Caco-2 (cell line): ENCODE measurements at regions not wholly inside any gene's neighbourhood (a gene's known extent, or its start where the extent isn't known, plus 50 kb on each side); places are given as distances from the start of the nearest gene placed in this dataset.

Experiments used
- BruUV-seq: library from RNA; stranded (reverse); fragments of 400-500 nt; replicated peaks from 2 replicates; lab custom pipeline; 2021; lab: Mats Ljungman, UMichigan
- CTCF ChIA-PET: fragments of 300-600 bp; sonication (Branson Sonifier 250); formaldehyde crosslinking; loops from one replicate; lab custom pipeline; 2022; ENCODE audit warnings: antibody characterized with exemption; lab: Charles Lee
- POLR2A ChIA-PET: fragments of 300-600 bp; sonication (Branson Sonifier 250); formaldehyde crosslinking; loops from one replicate; lab custom pipeline; 2022; ENCODE audit warnings: antibody characterized with exemption; lab: Charles Lee
- DNase-seq, 2 experiments: peaks; one replicate each; pipeline versions ENCODE4 v3.0.0 to v3.0.0-alpha.2; 2020 to 2022
- H3K27me3 ChIP-seq: replicated peaks from 2 replicates; pipeline ENCODE4 v1.6.0; 2011; ENCODE audit warnings: low read length; ENCODE audit not compliant: control insufficient read depth, insufficient read depth
- H3K36me3 ChIP-seq: 2 replicates; pipeline ENCODE4 v1.5.1; 2011; ENCODE audit warnings: low read length; ENCODE audit not compliant: control insufficient read depth, insufficient read depth
- H3K4me1 ChIP-seq: fragments of 250-450 bp; sonication (Bioruptor Pico); 2 replicates; pipeline ENCODE4 v1.5.1; 2020; ENCODE audit warnings: mild to moderate bottlenecking
- H3K4me3 ChIP-seq: 2 replicates; pipeline ENCODE4 v1.5.1; 2011; ENCODE audit warnings: low read depth, mild to moderate bottlenecking, control low read depth, low read length
- H3K9me3 ChIP-seq: fragments of 250-450 bp; sonication (Bioruptor Pico); 2 replicates; pipeline ENCODE4 v1.5.1; 2020; ENCODE audit warnings: mild to moderate bottlenecking, moderate library complexity
- H3K27ac Mint-ChIP-seq: one replicate; pipeline ENCODE4 v1.8.0; 2022; ENCODE audit warnings: mixed read lengths; ENCODE audit not compliant: unreplicated experiment
- H3K27me3 Mint-ChIP-seq: one replicate; pipeline ENCODE4 v1.8.0; 2022; ENCODE audit warnings: mixed read lengths; ENCODE audit not compliant: insufficient read depth, unreplicated experiment
- H3K36me3 Mint-ChIP-seq: one replicate; pipeline ENCODE4 v1.8.0; 2022; ENCODE audit warnings: mild to moderate bottlenecking, mixed read lengths; ENCODE audit not compliant: insufficient read depth, unreplicated experiment
- H3K4me1 Mint-ChIP-seq: one replicate; pipeline ENCODE4 v1.8.0; 2022; ENCODE audit warnings: low read depth, mixed read lengths; ENCODE audit not compliant: unreplicated experiment
- H3K4me3 Mint-ChIP-seq: one replicate; pipeline ENCODE4 v1.8.0; 2022; ENCODE audit warnings: mild to moderate bottlenecking, moderate library complexity, mixed read lengths; ENCODE audit not compliant: unreplicated experiment
- H3K9me3 Mint-ChIP-seq: one replicate; pipeline ENCODE4 v1.8.0; 2022; ENCODE audit warnings: mixed read lengths; ENCODE audit not compliant: unreplicated experiment
- CTCF ChIP-seq, 2 experiments: fragments of 200-600 bp in 1 of 2; IDR thresholded peaks; 1 replicate in 1 of 2; 2 replicates in 1 of 2; pipeline versions ENCODE4 v1.5.1 to v1.8.0; 2011 to 2022; ENCODE audit warnings: antibody characterized with exemption in 1 of 2, control low read depth in 1 of 2, inconsistent platforms in 1 of 2, low read depth in 1 of 2, low read length in 1 of 2, mild to moderate bottlenecking in 1 of 2, moderate library complexity in 1 of 2; ENCODE audit not compliant: insufficient read depth in 1 of 2, severe bottlenecking in 1 of 2, unreplicated experiment in 1 of 2
- intact Hi-C: fragments of 100-400 bp; cut with micrococcal nuclease; formaldehyde crosslinking; loops from one replicate; pipeline ENCODE4 v1.10.0; 2022; ENCODE audit not compliant: unreplicated experiment

- no TSS peak for BruUV-seq
- POLR2A ChIA-PET = no interaction called here
- Histone ChIP-seq H3K4me1 (no peaks in the 10 kb centered on the region), H3K9me3 (no peaks in the 10 kb centered on the region), H3K4me3 (no peak overlapping the region), H3K36me3 (no peaks in the 10 kb centered on the region), H3K27me3 (no peaks in the 10 kb centered on the region)
- H3K36me3 Mint-ChIP-seq = no peaks in the 10 kb centered on the region
- no peaks in the 10 kb centered on the region for H3K9me3 Mint-ChIP-seq
- no peak overlapping the region for H3K4me3 Mint-ChIP-seq
- H3K27ac Mint-ChIP-seq = no peak overlapping the region
- no peak for TF ChIP-seq CTCF (IDR thresholded peaks at IDR 0.05; ENCODE audit: insufficient read depth in 1 of 2, low read depth in 1 of 2, low read length in 1 of 2, severe bottlenecking in 1 of 2, unreplicated experiment in 1 of 2)
- H3K27me3 Mint-ChIP-seq = peaks cover 3% of the 10 kb centered on the region
- intact Hi-C loops = no loop called here
- CTCF ChIA-PET = no interaction called here
- H3K4me1 Mint-ChIP-seq = no peaks in the 10 kb centered on the region
- no peak for DNase-seq
Measured at GRCh38 chr7:42448901-42449300, 211.9 kb upstream of the GLI3 start.

GRCh38 chr7:42445691-42446090 lies 208.7 kb upstream of the GLI3 start:
- Histone ChIP-seq H3K36me3 (no peaks in the 10 kb centered on the region), H3K4me3 (no peak overlapping the region), H3K4me1 (no peaks in the 10 kb centered on the region), H3K9me3 (no peaks in the 10 kb centered on the region), H3K27me3 (no peaks in the 10 kb centered on the region)
- DNase-seq = no peak
- no peaks in the 10 kb centered on the region for H3K36me3 Mint-ChIP-seq
- no peak overlapping the region for H3K27ac Mint-ChIP-seq
- ChIA-PET CTCF (no interaction called here), POLR2A (no interaction called here)
- H3K4me3 Mint-ChIP-seq = no peak overlapping the region
- H3K4me1 Mint-ChIP-seq = no peaks in the 10 kb centered on the region
- TF ChIP-seq CTCF (IDR thresholded peaks at IDR 0.05; ENCODE audit: insufficient read depth in 1 of 2, low read depth in 1 of 2, low read length in 1 of 2, severe bottlenecking in 1 of 2, unreplicated experiment in 1 of 2) = no peak
- intact Hi-C loops = no loop called here
- BruUV-seq = no TSS peak
- peaks cover 22% of the 10 kb centered on the region for H3K9me3 Mint-ChIP-seq
- H3K27me3 Mint-ChIP-seq = peaks cover 3% of the 10 kb centered on the region

GRCh38 chr7:42440951-42441350 lies 203.9 kb upstream of the GLI3 start:
- H3K4me3 Mint-ChIP-seq = no peak overlapping the region
- Histone ChIP-seq H3K36me3 (no peaks in the 10 kb centered on the region), H3K4me3 (no peak overlapping the region), H3K27me3 (no peaks in the 10 kb centered on the region), H3K4me1 (no peaks in the 10 kb centered on the region), H3K9me3 (no peaks in the 10 kb centered on the region; the same call in 1 of the 2 replicates)
- ChIA-PET CTCF (no interaction called here), POLR2A (no interaction called here)
- intact Hi-C loops = no loop called here
- no TSS peak for BruUV-seq
- H3K4me1 Mint-ChIP-seq = no peaks in the 10 kb centered on the region
- no peaks in the 10 kb centered on the region for H3K36me3 Mint-ChIP-seq
- H3K27ac Mint-ChIP-seq = no peak overlapping the region
- peaks cover 3% of the 10 kb centered on the region for H3K27me3 Mint-ChIP-seq
- DNase-seq = no peak
- no peak for TF ChIP-seq CTCF (IDR thresholded peaks at IDR 0.05; ENCODE audit: insufficient read depth in 1 of 2, low read depth in 1 of 2, low read length in 1 of 2, severe bottlenecking in 1 of 2, unreplicated experiment in 1 of 2)
- H3K9me3 Mint-ChIP-seq = peaks cover 30% of the 10 kb centered on the region
